HG03521 (cell line): ENCODE measurements at regions not wholly inside any gene's neighbourhood (a gene's known extent, or its start where the extent isn't known, plus 50 kb on each side); places are given as distances from the start of the nearest gene placed in this dataset.

Source experiments
- ATAC-seq: cut with Tn5 transposase; IDR thresholded peaks from one replicate; pipeline ENCODE4 v1.9.1; 2021; ENCODE audit warnings: mild to moderate bottlenecking, moderate library complexity; ENCODE audit not compliant: unreplicated experiment

DNA sequence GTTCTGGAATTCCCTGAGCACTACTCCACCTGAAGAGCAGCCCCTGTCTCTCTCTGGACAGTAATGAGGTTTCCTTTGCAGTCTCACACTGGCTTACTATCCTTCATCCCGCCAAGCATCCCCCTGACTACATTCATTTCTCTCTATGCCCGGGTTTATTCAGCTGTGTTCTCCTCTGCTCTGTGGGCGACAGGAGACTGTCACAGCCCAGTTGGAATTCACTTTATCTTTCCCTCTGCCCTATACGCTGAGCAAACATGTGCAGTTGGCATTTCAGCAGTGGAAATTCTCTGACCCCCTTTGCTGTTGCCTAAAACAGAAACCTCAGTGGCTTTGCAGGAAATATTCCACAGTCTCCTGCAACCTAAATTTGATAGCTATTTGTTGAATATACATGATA is 83.5 kb upstream of the MAX start:
- ATAC-seq, result no peak

DNA sequence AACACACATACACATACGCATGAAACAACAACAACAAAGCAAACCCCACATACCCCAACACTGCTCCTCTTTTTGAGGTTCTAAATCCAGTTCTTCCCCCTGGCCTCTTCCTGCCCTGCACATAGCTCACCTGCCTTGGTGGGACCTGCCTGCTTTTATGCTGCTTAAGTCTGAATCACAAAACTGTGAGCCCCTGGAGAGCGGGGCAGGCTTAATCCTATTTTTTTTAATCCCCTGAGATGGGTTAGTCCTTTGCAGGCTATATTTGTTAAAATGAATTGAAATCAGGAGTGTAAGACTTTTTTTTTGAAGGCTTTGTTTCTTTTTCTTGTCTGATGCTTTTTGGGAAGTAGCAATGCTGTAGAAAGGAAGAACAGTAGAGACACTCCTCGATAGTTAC is 84.6 kb upstream of the MAX start:
- ATAC-seq, result no peak

DNA sequence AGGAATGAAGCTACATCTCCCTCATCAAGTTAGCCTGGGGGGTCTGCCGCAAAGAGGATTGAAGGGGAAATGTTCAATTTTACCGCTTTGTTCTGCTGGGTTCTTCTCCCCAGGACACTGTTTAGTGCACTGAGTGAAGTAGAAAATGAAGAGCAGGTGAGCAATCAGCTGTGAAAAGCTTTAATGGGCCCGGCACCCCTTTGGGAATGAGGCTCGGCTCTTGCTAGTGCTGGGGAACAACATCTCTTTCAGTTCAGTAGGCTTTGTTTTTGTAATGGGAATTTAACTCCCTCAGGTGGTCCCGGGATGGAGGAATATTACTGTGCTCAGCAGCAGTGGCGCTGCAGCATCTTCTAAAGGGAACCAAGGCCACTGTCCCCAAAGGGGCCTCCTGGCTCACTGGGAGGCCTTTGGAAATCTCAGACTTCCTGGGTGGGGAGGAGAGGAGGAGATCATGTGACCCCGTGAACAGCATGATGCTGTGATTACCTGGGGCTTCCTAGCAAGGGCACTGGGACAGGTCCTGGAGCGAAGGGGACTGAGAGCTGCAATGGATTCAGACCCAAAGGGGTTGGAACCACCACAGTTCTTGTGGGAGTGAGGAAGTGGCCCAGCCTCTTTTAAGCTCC is 85.2 kb upstream of the MAX start:
- ATAC-seq, result no peak

DNA sequence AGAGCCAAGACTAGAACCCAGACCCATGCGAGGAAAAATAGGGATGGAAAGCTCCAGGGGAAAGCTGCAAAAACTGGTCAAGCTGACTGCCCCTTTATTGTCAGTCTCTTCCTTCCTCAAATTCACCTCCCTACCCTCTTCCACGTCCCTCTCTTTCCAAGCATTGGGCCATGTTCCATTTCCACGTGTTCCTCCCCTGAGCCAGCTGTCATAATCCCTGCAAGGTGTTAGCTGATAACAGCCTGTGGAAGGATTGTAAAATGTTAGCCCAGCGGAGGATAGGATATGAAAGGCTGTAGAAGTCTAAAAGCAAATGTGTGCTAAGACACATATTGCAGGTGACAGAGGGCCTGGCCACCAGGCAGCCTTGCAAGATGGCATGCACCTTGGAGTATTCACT is 88.0 kb upstream of the MAX start:
- ATAC-seq, result no peak

DNA sequence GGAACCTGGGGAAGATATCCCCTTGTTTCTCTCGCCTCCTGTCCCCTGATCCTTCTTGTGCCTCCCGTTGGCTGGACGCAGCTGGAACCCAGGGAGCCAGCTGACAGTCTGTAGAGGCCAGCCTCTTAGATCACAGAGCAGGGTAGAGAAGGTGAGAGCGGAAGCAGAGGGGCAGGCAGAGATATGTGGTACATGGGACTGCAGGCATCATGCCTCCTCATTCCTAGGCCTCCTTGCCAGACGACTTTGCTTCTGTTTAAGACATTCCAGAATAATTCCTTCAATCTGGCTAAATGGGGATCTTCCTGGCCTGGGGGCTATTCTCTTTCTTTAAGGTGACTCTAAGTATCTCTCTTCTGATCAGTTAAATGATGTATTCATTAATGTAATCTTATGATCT is 89.4 kb upstream of the MAX start:
- no peak for ATAC-seq

- ATAC-seq, result no peak
Measured at GRCh38 chr14:65192686-65193085, 90.4 kb upstream of the MAX start.

GRCh38 chr14:65193916-65194590 is 91.7 kb upstream of the MAX start:
- no peak for ATAC-seq

DNA sequence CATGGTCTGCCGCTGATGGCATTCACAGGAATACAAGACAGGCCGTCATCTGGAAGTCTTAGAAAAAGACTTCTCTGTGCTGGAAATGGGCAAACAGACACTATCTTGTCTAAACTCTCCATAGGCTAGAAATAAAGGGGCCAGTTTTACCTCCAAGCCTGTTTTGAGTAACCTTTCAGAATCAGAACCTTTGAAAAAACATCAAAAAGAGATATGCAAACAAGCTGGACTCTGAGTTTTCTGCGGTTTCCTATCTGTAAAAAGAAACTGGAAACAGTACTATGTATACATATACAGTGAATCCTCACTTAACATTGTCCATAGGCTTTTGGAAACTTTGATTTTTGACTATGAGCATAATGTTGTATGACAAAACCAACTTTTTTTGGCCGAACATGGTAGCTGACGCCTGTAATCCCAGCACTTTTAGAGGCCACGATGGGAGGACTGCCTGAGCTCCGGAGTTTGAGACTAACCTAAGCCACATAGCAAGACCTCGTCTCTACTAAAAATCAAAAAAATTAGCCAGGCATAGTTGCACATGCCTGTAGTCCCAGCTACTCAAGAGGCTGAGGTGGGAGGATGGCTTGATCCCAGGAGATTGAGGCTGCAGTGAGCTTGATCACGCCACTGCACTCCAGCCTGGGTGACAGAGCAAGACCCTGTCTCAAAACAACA is 92.9 kb upstream of the MAX start:
- peak; percentile 87 for ATAC-seq

DNA sequence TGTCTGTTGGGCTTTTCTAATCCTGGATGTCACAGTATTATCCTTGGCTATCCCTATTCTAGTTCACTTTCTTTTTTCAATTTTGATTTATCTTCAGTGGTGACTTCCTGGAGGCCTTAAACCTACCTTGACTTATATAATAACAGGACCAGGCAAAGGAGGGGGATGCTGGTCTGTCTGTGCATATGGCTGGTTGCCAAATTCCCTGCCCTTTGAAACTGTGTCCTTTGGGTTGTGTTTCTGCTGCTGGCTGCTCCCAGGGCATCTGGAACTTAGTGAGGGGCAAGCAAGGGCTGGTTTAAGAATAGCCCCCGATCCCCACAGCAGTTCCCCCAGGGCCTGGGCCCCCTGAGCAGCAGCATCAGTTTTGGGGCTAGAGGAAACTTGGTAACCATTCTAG is 96.0 kb upstream of the MAX start:
- ATAC-seq, result no peak

- no peak for ATAC-seq
Measured at GRCh38 chr14:65200454-65200853, 98.1 kb upstream of the MAX start.

DNA sequence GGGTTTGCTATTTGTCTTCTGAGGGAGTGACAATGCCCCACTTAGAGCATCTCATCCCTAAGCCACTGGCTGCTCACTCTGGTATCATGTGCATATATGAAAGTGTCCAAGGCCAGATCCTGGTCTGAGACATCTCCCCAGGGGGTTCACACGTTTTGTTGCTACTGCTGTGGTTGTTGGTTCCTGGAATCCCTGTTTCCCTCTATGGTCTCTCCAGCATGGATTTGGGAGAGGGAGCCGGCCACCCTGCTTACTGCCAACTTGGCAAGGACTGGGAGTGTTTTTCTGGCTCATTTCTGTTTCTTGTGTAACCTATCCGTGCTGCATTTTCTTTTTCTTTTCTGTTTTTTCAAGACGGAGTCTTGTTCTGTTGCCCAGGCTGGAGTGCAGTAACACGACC is 101.3 kb upstream of the MAX start:
- ATAC-seq, result no peak

GRCh38 chr14:65204056-65204455 is 101.7 kb upstream of the MAX start:
- no peak for ATAC-seq

- ATAC-seq, result no peak
Measured at GRCh38 chr14:65206078-65206447, 103.7 kb upstream of the MAX start.

DNA sequence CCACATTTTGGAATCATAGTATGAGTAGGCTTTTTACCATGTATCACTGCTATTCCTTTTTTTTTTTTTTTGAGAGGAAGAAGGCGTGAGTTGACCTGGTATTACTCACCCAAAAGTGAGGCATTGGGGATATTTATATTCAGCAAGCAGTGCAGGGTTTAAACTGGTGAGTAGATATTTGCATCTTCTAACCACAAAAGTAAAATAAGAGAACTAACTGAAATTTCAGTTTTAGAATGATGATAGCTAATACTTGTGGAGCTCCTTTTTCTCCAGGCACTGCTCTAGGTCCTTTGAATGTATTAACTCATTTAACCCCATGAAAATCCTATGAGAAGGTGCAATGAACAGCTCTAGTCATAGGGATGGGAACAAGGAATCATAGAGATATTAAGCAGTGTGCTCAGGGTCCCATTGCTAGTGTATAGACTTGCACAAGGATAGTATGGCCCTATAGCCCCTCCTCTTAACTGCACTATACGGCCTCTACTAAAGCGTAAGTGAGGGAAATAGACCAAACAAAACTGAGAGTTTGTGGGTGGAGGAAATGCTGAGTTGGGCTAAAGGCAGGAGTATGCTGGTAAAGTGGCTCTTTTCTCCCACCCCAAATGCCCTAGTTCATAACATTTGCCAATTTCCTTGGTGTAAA is 104.3 kb upstream of the MAX start:
- peak; percentile 63 for ATAC-seq

- no peak for ATAC-seq
Measured at GRCh38 chr14:65208548-65208947, 106.2 kb upstream of the MAX start.

- no peak for ATAC-seq
Measured at GRCh38 chr14:65210118-65210821, 108.0 kb upstream of the MAX start.

- ATAC-seq, result no peak
Measured at GRCh38 chr14:65210822-65211182, 108.5 kb upstream of the MAX start.

- ATAC-seq, result no peak
Measured at GRCh38 chr14:65211341-65211987, 109.1 kb upstream of the MAX start.

- ATAC-seq, result no peak
Measured at GRCh38 chr14:65213316-65213715, 111.0 kb upstream of the MAX start.

- no peak for ATAC-seq
Measured at GRCh38 chr14:65214741-65215140, 112.4 kb upstream of the MAX start.

GRCh38 chr14:65219353-65219752 is 117.0 kb upstream of the MAX start:
- no peak for ATAC-seq
